ENCODE measurements at regions not wholly inside any gene's neighbourhood (a gene's known extent, or its start where the extent isn't known, plus 50 kb on each side); places are given as distances from the start of the nearest gene placed in this dataset.

DNA sequence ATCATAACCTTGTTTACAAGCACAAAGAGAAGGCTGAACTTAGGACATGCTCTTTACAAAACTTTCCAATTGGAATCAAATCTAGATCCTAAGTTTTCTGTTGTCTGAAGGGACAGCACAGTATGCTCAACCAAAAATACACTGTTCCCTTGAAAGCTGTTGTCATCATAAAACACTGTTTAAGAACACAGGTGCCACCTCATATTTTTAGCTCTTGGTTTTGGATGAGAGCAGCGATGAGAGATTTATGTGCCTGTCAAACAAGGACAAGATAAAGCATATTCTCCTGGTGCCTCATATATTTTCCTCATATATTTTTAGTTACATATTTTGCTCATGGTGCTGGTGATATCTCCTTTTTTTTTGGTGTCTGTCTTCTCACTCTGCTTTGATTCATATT, 788.4 kb downstream of the AACS start:
- TF ChIP-seq, protein P1, sequence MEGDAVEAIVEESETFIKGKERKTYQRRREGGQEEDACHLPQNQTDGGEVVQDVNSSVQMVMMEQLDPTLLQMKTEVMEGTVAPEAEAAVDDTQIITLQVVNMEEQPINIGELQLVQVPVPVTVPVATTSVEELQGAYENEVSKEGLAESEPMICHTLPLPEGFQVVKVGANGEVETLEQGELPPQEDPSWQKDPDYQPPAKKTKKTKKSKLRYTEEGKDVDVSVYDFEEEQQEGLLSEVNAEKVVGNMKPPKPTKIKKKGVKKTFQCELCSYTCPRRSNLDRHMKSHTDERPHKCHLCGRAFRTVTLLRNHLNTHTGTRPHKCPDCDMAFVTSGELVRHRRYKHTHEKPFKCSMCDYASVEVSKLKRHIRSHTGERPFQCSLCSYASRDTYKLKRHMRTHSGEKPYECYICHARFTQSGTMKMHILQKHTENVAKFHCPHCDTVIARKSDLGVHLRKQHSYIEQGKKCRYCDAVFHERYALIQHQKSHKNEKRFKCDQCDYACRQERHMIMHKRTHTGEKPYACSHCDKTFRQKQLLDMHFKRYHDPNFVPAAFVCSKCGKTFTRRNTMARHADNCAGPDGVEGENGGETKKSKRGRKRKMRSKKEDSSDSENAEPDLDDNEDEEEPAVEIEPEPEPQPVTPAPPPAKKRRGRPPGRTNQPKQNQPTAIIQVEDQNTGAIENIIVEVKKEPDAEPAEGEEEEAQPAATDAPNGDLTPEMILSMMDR (IDR thresholded peaks at IDR 0.05): no peak
- Mint-ChIP-seq H3K27me3 (ENCODE audit: unreplicated experiment) (no peaks in the 10 kb centered on the region), H3K9me3 (ENCODE audit: unreplicated experiment) (no peaks in the 10 kb centered on the region), H3K36me3 (ENCODE audit: unreplicated experiment) (no peaks in the 10 kb centered on the region), H3K4me3 (ENCODE audit: unreplicated experiment) (no peak overlapping the region), H3K4me1 (ENCODE audit: unreplicated experiment) (no peaks in the 10 kb centered on the region), H3K27ac (ENCODE audit: unreplicated experiment) (no peak overlapping the region)
- DNase-seq (ENCODE audit: extremely low spot score, unreplicated experiment): no peak

DNA sequence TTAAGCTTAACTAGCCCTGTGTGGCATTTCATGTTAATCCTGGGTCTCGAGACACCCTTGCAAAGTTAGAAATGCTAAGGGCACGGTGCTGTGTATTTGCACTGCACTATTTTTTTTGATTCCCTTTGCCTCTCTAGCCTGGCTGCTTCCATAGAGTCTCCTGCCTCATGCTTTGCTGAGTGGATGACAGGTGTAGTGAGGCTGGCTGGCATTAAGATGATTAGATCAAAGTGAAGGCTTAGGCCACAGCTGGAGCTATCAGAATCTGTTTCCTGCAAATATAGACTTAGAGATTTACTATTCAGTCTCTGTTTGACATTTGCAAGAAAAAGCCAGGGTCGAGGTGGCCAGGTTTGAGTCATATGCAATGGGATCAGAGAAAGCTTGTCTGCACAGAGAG, 791.1 kb downstream of the AACS start:
- H3K9me3 Mint-ChIP-seq (ENCODE audit: unreplicated experiment): peaks cover 11% of the 10 kb centered on the region
- no peak overlapping the region for H3K4me3 Mint-ChIP-seq (ENCODE audit: unreplicated experiment)
- H3K27me3 Mint-ChIP-seq (ENCODE audit: unreplicated experiment): no peaks in the 10 kb centered on the region
- TF ChIP-seq, protein P1 (IDR thresholded peaks at IDR 0.05): no peak
- no peak overlapping the region for H3K27ac Mint-ChIP-seq (ENCODE audit: unreplicated experiment)
- no peak for DNase-seq (ENCODE audit: extremely low spot score, unreplicated experiment)
- H3K4me1 Mint-ChIP-seq (ENCODE audit: unreplicated experiment): no peaks in the 10 kb centered on the region
- H3K36me3 Mint-ChIP-seq (ENCODE audit: unreplicated experiment): no peaks in the 10 kb centered on the region

DNA sequence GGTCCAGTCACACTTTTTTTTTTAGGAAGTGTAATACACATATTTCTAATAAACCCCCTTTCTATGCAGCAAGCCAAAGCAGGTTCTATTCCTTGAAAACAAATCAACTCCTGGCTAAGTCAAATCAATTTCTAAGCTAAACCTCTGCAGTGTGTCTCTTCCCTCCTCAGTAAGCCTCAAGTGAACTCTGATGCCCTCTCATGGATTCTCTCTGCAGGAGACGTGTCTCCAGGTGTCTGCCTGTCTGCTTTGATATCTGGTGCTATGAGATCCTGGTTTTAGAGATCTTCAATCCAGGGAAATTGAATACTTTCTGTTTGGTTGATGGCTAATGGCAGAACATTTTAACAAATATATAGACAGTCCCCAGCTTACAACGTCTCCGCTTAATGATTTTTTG, 791.7 kb downstream of the AACS start:
- Mint-ChIP-seq H3K4me3 (ENCODE audit: unreplicated experiment) (no peak overlapping the region), H3K4me1 (ENCODE audit: unreplicated experiment) (no peaks in the 10 kb centered on the region), H3K9me3 (ENCODE audit: unreplicated experiment) (peaks cover 11% of the 10 kb centered on the region), H3K27ac (ENCODE audit: unreplicated experiment) (no peak overlapping the region), H3K27me3 (ENCODE audit: unreplicated experiment) (no peaks in the 10 kb centered on the region), H3K36me3 (ENCODE audit: unreplicated experiment) (no peaks in the 10 kb centered on the region)
- DNase-seq (ENCODE audit: extremely low spot score, unreplicated experiment): no peak
- TF ChIP-seq, protein P1 (IDR thresholded peaks at IDR 0.05): no peak

DNA sequence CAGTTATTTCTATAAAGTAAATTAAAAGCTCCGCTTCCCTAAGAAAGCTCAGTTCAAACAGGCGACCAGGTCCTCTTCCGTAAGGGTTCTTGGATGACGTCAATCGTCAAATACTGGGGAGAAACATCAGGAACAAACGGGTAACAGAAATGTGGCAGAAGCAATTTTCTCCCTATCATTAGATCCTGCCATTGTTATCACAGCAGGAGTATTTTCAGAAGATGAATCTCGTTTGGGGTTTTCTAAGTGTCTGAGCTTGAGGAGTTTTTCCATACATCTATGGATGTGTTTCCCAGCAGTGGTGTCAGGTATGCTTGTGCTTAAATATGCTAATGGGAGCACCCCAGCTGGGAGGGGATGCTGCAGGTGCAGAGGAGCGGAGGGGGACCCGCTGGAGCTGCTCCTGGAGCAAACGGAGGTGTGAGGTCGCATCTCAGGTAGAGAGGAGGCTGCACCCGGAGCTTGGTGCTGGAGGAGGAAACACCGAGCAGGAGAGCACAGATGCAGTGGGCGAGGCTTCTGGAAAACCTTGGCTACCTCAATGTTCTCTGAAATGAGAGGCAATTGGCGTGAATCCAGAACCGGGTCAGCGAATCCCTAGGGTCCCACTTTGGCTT, 795.5 kb downstream of the AACS start:
- Mint-ChIP-seq H3K36me3 (ENCODE audit: unreplicated experiment) (no peaks in the 10 kb centered on the region), H3K4me3 (ENCODE audit: unreplicated experiment) (no peak overlapping the region)

More for the DNA sequence above, 795.5 kb downstream of the AACS start:
- H3K9me3 Mint-ChIP-seq (ENCODE audit: unreplicated experiment): peaks cover 11% of the 10 kb centered on the region
- TF ChIP-seq, protein P1 (IDR thresholded peaks at IDR 0.05): no peak
- no peak for DNase-seq (ENCODE audit: extremely low spot score, unreplicated experiment)
- H3K27me3 Mint-ChIP-seq (ENCODE audit: unreplicated experiment): no peaks in the 10 kb centered on the region
- no peak overlapping the region for H3K27ac Mint-ChIP-seq (ENCODE audit: unreplicated experiment)
- H3K4me1 Mint-ChIP-seq (ENCODE audit: unreplicated experiment): no peaks in the 10 kb centered on the region

Data from osteocyte (in vitro differentiated cells).